RCC 7860 (cell line): ENCODE measurements at regions not wholly inside any gene's neighbourhood (a gene's known extent, or its start where the extent isn't known, plus 50 kb on each side); places are given as distances from the start of the nearest gene placed in this dataset.

Experiments
- DNase-seq: peaks from one replicate; pipeline ENCODE4 v3.0.0-alpha.2; 2015; ENCODE audit warnings: low spot score
- FAIRE-seq: peaks from 2 replicates; lab custom pipeline; 2012; peaks lifted over from hg19 to GRCh38; lab: Jason Lieb, UNC

GRCh38 chr7:118615-119391 is 73.6 kb upstream of the FAM20C start:
- DNase-seq, result no peak
- no peak for FAIRE-seq

- no peak for DNase-seq
These were observed 72.8 kb upstream of the FAM20C start for GRCh38 chr7:119392-120163.

DNA sequence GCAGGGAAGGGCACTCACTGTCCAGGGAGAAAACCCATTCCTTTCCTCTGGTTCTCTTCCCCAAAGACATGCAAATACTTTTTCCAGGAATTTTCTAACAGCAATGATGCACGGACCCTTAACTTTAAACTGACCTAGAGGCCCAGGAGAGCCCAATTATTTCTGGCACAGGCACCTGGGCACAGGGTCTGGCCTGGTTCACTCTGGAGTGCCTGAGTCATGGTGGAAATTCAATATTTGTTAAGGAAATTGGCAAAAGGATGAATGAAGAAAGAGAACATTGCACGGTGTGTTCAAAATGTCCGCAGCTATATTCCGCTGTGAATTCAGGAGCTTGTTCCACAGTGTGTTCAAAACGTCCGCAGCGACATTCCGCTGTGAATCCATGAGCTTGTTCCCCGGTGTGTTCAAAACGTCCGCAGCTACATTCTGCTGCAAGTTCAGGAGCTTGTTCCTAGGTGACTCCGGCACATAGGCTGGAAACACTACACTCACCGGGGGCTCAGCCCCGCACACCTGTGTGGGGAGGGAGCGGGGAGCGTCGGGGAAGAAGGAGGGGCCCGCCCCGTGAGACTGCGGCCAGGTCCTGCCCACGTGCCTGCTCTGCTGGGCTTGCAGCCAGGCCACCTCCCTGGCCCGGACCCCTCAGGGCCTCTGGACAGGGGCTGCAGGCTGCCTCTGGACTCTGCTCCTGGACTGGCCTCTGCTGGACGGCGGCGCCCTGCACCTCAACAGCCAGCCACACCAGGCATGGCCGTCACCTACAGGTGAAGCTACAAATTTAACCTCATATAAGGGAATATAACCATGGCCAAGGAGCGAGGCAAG is 72.0 kb upstream of the FAM20C start:
- DNase-seq (no peak), FAIRE-seq (no peak)

More at GRCh38 chr7:119392-120163, 72.8 kb upstream of the FAM20C start:
- FAIRE-seq, result no peak

DNA sequence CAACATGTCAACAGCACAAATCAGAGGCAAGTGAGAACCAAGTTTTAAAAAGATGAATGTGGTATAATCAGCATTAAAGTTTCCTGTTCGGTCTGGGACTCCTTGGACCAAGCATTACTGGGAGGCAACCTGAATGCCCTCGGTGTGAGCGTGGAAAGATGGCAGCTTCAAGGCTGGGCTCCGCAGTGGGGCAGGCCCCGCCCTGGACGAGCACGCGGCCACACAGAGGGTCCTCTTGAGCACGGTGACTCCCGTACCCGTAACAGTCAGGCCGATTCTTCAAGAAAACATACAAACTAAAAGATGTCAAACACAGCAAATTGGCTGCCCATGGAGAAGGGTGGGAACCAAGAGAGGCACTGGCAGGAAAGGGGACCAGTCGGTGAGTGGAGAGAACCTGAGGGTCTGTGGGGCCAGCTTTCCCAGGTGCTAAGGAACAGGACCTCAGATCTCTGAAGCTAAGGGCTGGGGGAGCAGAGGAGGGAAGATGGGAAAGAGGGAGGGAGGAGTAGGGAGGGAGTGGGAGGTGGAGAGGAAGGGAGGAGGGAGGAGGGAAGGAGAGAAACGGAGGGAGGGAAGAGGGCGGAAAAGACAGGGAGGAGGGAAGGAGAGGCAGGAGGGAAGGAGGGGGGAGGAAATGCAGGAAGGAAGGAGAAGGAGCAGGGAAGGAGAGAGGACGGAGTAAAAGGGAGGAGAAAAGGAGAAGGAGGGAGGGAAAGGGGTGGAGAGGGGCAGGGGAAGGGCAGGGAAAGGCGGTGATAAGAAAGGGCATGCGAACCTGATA is 71.2 kb upstream of the FAM20C start:
- no peak for FAIRE-seq

DNA sequence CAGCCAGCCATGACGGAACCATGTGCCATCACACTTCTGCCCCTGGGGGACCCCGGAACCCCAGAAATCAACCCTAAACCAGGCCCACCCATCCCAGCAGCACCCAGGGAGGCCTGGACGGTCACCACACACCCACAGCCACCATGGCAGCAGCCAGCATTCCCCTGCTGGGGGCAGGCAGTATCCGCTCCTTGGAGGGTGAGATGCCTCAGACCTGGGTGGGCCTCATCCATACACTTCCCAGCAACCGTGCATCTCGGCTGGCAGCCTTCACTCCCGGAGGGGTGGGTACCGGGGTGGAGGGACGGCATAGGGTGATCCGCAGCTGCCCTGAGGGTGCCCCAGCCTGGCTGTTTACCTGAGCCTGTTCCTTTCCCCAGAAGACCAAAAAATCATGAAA is 69.1 kb upstream of the FAM20C start:
- no peak for FAIRE-seq
- DNase-seq, result no peak

More for the DNA sequence above, 71.2 kb upstream of the FAM20C start:
- no peak for DNase-seq

- DNase-seq (no peak), FAIRE-seq (no peak)
These were observed 68.0 kb upstream of the FAM20C start for GRCh38 chr7:124130-124949.

- FAIRE-seq (no peak), DNase-seq (no peak)
These were observed 67.3 kb upstream of the FAM20C start for GRCh38 chr7:125061-125475.

DNA sequence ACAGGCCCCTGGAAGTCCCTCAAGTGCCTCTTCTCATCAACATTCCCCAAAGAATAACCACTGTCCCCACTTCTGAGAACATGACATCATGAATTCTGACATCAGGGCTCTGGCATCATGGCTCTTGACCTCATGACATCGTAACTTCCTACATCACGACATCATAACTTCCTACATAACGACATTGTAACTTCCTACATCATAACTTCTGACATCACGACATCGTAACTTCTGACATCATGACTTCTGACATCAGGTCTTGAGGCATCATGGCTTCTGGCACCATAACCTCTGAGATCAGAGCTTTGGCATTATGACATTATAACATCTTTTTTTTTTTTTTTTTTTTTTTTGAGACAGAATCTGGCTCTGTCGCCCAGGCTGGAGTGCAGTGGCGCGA is 66.7 kb upstream of the FAM20C start:
- FAIRE-seq (no peak), DNase-seq (no peak)

DNA sequence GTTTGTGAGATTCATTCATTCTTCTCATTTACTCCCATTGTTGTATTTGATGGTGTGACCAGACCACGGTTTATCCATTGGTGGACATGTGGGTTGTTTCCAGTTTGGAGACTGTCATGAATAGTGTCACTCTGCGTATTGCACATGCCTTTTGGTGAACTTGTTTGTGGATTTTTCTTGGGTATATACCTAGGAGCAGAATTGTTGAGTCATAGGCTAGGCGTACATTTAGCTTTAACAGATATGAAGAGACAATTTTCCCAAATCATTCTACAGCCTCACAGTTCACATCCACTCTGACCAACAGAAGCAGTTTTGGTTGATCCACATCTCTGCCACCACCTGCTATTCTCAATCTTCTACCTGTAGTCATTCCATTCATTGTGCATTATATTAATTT is 66.0 kb upstream of the FAM20C start:
- DNase-seq, result no peak
- FAIRE-seq, result no peak

GRCh38 chr7:127064-127598 is 65.2 kb upstream of the FAM20C start:
- FAIRE-seq (no peak), DNase-seq (no peak)

- DNase-seq (no peak), FAIRE-seq (no peak)
These were observed 63.9 kb upstream of the FAM20C start for GRCh38 chr7:128171-129080.

GRCh38 chr7:129366-130221 is 62.8 kb upstream of the FAM20C start:
- no peak for DNase-seq
- no peak for FAIRE-seq

- no peak for DNase-seq
- FAIRE-seq, result no peak
These were observed 62.2 kb upstream of the FAM20C start for GRCh38 chr7:130222-130572.

DNA sequence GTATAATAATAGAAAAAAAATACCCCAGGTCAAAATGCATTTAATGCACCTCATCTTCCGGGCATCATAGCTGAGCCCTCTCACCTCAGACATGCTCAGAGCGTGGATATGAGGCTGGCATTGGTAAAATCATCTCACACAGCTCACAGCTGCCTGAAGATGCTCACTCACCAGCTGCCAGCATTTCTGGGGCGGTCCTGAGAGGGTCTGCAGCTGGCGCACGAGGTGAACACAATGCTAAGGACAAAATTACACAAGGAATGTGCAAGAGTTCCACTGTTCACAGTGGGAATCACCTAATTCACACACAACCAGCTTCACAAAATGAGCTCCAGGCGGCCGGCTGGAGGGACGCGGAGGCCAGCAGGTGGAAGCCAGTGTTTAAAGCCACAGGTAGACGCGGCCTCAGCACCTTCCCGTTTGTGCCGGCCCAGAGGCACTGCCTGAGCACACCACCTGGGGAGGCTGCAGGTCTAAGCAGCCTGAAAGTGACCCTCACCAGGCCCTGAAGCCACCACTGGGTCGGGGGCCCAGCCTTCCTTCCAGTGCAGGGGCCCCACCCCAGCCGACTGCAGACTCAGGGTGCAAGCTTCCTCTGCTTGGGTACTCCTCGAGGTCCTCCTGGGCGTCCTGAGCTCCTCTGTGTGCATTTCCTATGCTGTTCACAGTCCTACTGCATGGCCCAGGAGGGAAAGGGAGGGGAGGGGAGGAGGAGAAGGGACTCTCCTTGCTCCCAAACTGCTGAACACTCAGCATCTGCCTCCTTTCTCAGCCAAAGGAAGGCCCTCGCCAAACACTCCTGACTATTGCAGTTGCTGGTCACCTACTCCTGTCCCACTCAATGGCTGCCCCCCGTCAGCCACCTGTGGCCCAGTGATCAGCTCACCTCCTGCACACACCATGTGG is 61.2 kb upstream of the FAM20C start:
- DNase-seq, result no peak
- no peak for FAIRE-seq

DNA sequence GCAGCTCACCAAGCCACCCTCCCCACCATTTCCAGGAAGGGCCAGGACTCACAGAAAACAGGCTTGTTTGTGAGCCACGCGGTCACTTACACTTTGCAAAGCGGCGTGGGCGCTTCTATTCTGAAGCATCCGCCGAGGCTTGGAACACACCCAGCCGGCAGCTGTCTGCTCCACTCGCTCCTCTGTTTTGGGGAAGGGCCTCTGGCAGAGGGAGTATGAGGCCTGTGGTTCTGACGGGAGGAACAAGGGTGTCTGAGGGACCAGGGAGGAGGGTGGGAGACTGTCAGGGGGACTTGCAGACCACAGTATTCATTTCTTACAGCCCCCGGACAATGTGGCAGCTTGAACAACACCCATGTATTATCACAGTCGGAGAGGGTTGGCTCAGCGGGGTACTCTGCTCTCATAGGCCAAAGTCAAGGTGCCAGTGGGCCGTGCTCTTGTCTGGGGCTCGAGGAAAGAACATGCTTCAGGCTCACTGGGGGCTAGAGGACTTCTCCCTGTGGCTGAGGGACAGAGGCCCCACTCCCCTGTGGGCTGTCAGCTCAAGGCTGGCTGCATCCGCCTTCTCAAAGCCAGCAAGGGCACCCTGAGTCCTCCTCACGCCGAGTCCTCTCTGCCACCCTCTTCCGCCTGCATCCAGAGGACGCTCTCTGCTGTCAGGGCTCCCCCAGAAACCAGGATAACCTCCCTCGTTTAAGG is 60.4 kb upstream of the FAM20C start:
- FAIRE-seq (no peak), DNase-seq (no peak)

GRCh38 chr7:132899-133298 is 59.5 kb upstream of the FAM20C start:
- FAIRE-seq (no peak), DNase-seq (no peak)
